ENCODE measurements at regions not wholly inside any gene's neighbourhood (a gene's known extent, or its start where the extent isn't known, plus 50 kb on each side); places are given as distances from the start of the nearest gene placed in this dataset.

- TF ChIP-seq, protein P1, sequence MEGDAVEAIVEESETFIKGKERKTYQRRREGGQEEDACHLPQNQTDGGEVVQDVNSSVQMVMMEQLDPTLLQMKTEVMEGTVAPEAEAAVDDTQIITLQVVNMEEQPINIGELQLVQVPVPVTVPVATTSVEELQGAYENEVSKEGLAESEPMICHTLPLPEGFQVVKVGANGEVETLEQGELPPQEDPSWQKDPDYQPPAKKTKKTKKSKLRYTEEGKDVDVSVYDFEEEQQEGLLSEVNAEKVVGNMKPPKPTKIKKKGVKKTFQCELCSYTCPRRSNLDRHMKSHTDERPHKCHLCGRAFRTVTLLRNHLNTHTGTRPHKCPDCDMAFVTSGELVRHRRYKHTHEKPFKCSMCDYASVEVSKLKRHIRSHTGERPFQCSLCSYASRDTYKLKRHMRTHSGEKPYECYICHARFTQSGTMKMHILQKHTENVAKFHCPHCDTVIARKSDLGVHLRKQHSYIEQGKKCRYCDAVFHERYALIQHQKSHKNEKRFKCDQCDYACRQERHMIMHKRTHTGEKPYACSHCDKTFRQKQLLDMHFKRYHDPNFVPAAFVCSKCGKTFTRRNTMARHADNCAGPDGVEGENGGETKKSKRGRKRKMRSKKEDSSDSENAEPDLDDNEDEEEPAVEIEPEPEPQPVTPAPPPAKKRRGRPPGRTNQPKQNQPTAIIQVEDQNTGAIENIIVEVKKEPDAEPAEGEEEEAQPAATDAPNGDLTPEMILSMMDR (IDR thresholded peaks at IDR 0.05) = no peak
- no peak for TF ChIP-seq POLR2AphosphoS5 (IDR thresholded peaks at IDR 0.05)
- TF ChIP-seq EP300 (IDR thresholded peaks at IDR 0.05) = no peak
Measured at GRCh38 chr2:103627301-103627700, 865.5 kb downstream of the TMEM182 start.
